NCI-H2227 (cell line): ENCODE measurements at regions not wholly inside any gene's neighbourhood (a gene's known extent, or its start where the extent isn't known, plus 50 kb on each side); places are given as distances from the start of the nearest gene placed in this dataset.
"Not testable (repeated sequence)": the region's sequence is repeated elsewhere in the genome, so short reads cannot be mapped to it uniquely, and the experiment has no call there.

Source experiments
- DNase-seq: peaks from one replicate; lab custom pipeline; 2025; ENCODE audit not compliant: unreplicated experiment; lab: John Stamatoyannopoulos, UW

DNA sequence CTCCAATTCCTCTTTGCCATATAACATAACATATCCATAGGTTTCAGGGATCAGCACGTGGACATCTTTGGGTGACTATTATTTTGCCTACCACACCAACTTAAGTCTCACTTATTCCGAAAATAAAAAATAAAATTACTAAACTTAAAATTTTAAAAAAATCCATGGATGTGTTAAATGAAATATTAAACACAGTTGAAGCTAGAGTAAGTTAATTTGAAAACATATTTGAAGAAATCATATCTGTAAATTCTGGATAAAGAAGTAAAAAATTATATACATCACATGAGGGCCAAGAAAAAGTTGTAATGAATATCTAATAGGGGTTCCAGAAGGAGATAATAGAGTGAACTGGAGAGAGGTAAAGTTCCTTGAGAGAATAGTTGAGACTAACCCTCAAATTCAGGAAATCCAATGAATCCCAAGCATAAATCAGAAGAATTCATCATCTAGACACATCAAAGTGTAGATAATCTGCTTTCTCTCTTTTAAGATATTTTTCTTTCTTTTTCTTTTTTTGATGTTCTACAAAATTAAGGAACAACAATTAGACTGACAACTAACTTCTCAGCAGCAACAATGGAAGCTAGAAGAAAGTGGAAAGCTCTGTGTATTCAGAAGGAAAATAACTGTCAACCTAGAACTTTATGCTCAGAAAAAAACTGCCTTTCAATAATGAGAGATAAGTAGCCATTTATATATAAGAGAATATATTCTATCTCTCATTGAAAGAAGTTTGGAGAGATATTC lies 147.4 kb downstream of the ABHD5 start:
- no peak for DNase-seq

DNA sequence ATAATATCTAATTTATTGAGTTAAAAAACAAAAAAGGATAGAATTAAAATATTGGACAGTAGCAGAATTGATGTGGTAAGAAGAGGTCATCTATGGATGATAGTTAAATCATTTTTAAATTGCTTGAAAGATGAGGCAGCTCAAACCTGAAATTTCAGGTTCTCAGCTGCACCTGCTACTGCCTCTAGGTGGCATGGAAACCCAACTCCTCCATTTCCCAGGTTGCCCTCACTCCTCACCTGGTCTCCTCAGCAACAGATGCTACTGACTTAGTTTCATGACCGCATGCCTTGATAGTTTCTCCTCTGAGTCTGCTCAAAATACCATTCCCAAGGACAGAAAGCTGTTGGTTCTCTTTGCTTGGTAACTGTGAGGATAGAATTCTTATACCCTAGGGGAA lies 148.1 kb downstream of the ABHD5 start:
- DNase-seq: no peak

DNA sequence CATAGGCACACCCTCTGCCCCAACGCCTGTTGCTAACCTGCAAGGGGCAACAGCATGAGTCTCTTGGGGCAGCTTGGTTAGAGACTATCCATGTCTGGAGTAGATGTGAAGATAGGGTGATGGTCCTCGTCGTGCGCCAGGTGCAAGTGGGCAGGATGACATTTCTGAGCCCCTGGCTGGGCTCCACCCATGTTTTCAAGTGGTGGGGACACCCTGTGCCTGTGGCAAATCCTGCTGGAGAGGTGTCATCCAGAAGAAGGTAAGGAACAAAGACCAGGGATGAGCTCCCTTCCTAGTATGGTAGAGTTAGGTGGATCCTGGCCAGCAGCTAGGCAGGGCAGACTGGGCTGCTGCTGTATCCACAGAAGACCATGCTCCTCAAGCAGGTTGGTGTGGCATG lies 152.6 kb downstream of the ABHD5 start:
- no peak for DNase-seq

DNA sequence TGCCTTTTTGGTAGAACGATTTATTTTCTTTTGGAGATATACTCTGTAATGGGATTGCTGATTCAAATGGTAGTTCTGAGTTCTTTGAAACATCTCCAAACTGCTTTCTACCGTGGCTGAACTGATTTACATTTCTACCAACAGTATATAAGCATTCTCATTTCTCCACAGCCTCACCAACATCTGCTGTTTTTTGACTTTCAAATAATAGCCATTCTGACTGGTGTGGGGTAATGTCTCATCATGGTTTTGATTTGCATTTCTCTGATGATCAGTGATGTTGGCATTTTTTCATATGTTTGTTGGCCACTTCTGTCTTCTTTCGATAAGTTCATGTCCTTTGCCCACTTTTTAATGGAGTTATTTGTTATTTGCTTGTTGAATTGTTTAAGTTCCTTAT lies 154.0 kb downstream of the ABHD5 start:
- DNase-seq: no peak

DNA sequence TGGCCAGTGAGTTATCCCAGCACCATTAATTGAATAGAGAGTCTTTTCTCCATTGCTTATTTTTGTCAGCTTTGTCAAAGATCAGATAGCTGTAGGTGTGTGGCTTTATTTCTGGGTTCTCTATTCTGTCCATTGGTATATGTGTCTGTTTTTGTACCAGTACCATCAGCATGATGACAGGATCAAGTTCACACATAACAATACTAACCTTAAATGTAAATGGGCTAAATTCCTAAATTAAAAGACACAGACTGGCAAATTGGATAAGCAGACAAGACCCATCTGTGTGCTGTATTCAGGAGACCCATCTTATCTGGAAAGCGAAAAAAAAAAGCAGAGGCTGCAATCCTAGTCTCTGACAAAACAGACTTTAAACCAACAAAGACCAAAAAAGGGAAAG lies 154.8 kb downstream of the ABHD5 start:
- not testable (repeated sequence) for DNase-seq

DNA sequence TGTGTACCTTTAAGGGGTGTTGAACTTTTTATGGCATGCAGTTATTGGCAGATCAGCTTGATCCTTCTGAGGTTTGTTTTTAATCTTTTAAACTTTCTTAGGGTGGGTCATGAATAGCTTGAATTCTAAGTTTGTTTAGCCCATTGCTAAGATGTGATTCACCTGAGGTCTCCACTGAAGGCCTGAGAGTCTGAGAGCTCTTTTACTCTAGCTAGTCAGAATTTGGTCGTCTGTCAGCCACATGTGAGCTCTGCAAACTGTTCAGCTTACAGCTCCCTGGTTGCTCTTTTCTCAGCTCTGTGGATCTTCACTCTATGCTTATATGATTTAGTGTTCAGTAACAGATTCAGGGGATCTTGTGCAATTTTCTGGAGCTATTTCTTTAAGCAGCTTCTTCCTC lies 161.3 kb downstream of the ABHD5 start:
- no peak for DNase-seq

DNA sequence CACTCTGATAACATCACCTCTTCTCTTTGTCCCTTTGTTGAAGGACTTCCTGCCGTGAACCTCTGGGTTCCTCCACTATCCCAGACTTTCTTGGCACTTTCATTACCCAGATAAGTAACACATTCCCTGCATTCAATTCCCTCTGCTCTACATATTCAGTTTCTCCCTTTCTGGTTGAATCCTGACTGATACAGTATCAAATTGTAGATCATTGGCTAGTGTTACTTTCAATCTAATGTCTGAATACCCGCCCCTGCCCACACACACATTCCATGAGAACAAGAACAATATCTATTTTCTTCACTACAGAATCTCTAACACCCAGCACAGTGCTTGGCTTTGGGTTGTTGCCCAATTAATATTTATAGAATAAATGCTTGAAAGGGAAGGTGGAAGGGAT lies 163.5 kb downstream of the ABHD5 start:
- DNase-seq: no peak

DNA sequence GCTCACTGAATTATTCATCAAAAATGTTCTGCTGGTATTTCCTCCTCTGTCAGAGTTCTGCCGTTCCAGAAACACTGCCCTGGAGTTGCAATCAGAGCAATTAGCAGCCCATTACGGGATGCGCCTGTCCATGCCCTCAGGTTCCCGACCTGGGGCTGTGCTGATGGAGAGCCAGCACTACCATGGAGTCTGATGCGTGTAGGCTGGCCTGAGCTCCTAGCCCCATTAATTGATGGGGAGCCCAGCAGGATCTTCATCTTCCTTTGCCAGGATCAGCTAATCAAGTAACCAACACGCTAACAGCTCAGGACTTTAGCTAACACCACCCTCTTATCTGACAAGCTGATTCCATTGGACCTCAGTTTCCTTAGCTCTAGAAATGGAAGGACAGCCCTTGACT lies 164.2 kb downstream of the ABHD5 start:
- DNase-seq: no peak

DNA sequence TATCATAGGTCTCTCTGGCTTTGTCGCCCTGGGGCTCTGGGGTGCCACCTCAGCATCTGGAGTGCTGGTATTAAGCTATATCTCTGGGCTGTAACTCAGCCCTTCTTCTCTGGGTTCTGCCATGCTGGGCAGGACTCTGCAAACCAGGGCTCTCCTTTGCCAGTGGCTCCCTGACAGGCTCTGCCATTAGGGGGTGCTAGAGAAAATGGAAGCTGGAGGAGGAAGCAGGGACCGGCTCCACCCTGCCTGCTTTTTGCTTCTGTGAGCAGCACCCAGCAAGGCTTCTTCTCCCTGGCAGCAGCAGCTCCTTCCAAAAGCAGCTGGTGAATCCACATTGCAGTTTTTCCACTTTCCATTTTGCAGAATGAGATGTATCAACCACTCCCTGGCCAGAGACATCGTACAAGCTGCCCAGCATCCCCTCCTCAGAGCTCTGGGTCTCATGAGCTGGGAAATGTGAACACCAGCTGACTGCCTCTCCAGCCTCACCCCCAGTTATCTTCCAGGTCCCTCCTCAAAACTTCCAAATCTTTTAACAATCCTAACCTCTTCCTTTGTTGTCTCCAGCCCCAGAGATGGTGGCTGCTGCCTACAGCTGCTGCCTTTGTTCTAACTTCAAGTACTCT lies 165.0 kb downstream of the ABHD5 start:
- DNase-seq: peak; percentile 58

DNA sequence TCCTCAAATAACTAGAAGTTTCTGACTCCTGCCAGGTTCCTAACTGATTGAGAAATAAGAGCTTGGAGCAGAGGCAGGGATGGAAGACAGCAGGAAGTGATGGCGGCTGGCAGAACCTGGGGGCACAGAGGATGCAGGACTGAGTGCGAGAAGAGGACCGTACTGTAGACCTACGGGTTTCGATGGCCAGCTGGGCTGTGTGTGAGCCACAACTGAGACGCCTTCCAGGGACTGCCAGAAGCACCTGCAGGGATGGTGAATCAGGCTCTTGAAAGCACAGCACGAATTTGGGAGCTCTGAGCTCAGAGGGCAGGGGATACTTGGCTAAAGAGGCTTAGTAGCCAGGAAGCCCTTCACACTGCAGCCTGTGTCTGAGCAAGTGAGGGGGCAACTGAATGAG lies 165.6 kb downstream of the ABHD5 start:
- DNase-seq: no peak

DNA sequence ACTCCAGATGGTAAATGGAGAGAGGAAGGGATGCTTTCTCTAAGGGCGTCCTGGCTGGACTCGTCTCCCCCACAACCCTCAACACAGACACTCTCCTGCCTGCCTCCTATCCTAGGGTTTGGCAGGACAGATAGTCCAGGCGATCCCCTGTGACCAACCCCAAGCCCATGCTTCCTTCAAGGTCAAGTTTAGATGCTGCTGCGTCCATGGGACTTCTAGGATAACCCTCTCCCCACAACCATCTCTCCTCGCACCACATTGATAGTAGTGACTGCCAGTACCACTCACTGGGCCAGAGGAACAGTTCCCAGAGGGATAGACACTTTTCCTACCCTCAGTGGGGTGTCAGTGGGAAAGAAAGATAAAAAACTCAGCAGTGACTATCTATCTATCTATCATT lies 166.0 kb downstream of the ABHD5 start:
- no peak for DNase-seq

DNA sequence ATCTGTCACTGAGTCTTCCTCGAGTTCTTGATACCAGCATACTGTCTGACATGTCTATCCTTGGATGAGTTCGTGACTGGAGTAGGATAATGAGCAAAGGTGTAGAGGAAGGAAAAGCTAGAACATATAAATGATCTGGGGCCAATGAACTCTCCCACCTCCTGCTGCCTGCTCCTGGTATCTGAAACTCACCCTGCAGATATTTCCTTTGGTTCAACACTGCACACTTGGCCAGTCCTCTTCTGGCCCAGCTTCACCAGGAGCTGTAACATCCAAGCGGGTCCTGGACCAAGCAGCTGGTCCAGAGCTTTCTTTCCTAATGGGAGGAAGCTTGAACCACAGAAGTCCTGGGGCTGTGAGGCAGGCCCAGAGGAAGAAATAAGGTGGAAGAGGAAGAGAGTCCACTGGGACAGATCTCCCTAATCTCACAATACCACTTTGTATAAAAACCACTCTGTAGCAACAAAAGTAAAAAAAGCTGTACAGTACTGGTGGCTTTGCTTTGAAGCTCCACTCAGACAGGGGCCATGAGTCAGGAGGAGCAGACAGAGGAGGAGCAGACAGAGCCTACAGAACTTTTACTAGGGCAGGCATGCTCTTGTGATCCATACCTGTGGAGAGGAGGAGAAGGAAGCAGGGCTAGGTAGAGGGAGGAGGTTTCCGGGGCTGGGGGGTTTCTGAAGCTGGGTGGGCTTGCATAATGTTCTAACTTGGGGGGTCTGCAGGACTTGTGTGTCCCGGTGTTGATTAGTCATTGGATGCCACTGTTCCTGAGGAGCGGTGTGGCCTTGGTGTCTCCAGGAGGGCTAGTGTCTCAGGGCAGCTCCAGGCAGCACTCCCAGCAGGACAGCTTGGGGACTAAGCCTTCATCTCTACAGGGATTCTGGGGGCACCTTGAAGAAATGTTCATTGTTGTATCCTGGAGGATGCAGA lies 166.9 kb downstream of the ABHD5 start:
- DNase-seq: no peak

DNA sequence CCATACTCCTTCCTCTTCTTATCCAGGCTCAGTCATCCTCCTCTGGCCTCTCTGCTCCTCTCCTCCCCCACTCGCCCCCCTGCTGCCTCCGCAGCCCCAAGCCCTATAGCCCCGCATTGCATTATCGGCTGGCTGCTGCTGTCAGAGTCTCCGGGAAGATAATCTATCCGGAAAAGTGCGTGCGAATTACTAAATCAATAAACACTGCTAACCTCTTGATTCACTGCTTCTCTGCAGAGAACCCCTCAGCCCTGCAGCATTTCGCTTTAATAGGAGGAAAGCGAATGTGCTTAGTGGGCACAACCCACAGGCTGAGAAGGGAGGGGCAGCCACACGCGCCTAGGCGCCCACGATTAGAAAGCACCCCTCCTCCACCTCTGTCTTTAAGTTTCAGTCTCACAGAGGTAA lies 167.6 kb downstream of the ABHD5 start:
- peak; percentile 23 for DNase-seq

DNA sequence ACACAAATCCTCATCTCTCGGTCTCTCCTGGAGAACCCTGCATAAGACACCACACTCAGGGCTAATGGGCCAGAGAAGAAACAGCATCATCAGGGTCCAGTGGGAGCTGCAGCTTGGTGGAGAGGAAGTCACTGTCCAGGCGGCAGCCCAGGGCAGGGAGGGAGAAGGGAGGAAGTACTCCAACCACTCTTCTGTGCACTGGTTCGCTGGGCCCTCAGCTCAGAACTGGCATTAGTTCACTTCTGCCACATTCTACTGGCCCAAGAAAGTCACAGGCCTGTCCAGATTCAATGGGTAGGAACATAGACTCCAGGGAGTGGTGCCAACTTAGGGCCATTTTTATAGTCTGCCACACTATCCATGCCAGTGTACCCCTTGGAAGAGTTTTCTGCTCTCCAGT lies 169.0 kb downstream of the ABHD5 start:
- DNase-seq: no peak

DNA sequence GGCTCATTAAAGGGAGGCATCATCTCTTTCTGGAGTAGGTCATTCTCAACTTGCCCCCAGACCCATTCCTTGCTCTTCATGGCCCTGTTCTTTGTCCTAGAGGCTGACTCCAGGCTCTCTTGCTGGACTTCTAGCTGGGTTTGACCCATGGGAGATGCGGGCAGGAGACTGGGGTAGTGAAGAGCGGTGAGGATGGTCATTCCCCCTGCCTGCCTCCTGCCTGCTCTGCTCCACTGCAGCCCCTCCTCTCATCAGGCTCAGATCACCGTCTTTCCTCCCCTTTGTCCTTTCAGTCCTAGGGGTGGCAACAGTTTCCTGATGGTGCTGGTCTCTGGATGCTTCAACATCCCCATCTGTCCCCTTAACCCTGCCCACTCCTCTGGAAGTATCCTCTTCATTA lies 170.9 kb downstream of the ABHD5 start:
- no peak for DNase-seq

DNA sequence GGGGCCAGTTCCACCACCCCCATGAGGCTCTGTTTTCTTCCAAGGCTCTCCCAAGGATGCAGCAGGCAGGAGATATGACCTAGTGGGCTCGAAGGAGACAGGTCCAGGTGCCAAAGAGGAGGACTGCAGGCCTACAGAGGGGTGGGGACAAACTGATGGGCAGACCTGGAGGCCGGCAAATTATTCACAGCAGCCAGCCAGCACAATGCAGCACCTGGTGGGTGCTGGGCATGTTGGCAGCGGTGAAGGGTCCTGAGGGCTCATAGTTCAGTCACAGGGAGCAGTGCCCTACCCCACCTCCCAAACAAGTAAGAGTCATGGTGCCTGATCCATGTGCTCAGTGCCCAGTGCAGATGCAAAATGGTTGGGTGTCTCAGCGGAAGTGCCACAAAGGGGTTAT lies 171.7 kb downstream of the ABHD5 start:
- DNase-seq: no peak

DNA sequence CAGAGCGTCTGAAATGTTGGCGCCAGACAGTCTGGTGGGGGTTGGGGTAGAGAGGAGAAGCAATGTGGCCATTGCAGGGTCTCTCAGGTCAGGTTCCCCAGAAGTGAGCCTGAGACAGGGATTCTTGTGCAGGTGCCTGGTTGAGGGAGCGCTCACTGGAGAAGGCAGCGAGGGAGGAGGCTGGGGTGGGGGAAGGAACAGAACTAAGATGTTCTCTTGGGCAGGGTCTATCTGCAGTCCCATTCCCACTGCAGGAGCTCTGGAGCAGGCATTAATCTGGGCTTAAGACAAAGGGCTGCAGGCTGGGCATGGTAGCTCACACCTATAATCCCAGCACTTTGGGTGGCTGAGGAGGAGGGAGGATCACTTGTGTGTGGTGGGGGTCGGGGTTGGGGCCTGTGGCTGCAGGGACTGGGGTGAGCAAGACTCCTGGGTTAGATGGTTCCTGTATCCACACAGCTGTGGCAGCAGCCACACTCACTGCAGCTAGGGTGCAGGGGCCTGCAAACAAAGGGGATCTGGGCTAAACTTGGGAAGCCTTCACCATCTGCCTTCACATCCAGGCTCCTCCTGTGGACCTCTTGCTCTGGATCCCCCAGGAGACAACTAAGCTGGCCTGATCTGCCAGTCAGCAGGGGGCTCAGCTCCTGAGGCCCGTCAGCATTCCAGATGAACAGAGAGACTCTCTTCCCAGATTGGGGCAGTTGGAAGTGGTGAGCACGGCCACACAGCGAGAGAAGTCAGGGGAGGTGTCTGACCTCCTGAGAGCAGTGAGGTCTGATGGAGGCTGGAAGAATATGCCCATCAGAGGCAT lies 172.5 kb downstream of the ABHD5 start:
- no peak for DNase-seq

DNA sequence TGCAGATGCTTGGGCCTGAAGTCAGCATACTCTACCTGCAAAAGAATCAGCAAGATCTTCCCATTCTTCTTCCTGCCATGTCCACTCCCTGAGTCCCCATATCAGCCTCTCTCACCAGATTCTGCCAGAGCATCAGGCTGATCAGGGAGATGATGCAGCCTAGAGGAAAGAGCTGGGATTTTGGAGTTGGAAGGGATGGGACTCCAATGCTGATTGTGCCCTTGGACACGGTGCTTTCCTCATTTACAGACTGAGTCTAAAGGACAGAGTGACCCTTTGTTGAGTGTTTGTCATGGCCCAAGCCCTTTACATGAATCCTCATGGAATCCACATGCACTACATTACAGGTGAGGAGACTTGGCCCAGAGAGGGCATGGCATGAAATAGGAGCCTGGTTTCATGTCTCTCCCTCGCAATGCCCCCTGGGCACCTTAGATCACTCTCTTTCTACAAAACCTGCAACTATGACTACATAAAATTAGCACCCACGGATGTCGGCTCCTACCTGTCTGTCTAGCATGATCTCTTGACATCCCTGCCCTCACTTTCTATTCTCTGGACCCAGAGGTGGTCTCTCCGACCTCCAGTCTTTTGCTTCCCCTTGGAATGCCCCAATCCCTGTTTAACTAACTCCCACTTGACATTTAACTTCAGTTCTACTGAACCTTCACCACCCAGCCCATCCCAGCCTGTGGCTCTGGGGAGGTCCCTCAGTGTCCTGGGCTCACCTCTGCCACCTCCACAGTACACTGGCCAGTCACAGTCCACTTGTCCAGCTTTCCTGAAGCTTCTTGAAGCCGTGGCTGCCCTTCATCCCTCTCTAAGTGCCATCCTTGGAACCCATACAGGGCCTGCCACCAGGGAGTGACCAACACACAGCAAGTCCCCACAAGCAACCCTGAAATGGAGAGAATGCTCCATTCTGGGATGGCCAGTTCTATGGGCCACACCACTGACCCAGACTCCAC lies 173.5 kb downstream of the ABHD5 start:
- DNase-seq: no peak

DNA sequence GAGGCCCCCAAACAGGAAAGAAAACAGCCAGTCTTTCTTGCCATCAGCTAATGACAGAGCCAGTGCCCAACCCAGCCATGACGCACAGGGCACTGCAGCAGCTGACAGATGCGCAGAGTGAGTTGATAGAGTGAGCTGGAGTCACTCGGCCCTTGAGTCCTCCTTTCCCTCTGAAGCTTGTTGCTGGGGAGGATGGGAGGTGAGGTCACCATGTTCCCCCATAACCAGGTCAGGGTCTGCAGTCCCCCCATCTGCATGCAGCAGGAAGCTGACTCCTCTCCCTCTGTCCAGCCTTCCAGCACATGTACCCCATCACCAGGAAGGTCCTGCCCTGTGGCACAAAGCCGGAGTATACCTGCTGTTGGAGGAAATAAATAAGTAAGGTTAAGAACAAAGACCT lies 174.6 kb downstream of the ABHD5 start:
- DNase-seq: no peak
